GM21360 (cell line): ENCODE measurements at regions not wholly inside any gene's neighbourhood (a gene's known extent, or its start where the extent isn't known, plus 50 kb on each side); places are given as distances from the start of the nearest gene placed in this dataset.
A peak's percentile ranks its signal among the peaks of the same experiment; 100 is the strongest.
"Not testable (repeated sequence)": the region's sequence is repeated elsewhere in the genome, so short reads cannot be mapped to it uniquely, and the experiment has no call there.

Source experiments
- ATAC-seq: cut with Tn5 transposase; IDR thresholded peaks from one replicate; pipeline ENCODE4 v1.9.1; 2021; ENCODE audit warnings: mild to moderate bottlenecking, moderate library complexity; ENCODE audit not compliant: unreplicated experiment

DNA sequence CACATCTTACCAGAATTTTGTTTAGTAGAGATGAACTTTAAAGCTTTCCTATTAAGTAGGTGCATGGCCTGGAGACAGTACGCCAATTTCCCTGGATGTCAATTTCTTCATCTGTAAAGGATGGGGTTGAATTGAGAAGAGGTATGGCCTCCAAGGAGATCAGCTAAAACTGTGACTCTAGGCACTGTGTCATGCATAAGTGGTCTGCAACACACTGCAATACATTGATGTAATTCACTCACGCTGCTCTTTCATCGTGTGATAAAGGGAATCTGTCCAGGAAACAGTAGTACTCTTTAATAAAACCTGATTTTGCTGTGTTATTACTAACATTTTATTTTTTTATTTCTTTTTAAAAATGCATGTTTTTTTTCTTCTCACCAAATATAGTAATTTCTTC, 795.8 kb downstream of the DIAPH3 start:
- ATAC-seq, result no peak

DNA sequence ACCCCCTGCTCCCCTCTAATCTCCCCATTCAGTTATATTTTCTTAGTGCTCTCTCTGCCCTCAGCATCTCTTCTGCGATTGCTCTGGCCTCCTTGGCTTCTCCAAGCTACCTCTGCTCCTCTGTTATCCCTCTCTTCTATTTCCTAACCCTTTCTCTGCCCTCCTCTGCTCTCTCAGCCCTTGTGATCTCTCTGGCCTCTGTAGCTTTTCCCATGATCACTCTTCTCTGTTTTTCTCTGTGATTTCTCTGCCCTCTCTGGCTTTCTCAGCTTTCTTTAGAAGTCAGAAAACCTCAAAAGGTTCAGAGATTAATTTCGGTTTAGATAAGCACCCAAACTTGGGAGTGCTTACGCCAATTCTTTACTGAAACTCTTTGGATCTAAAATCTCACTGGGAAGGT, 795.0 kb downstream of the DIAPH3 start:
- no peak for ATAC-seq

DNA sequence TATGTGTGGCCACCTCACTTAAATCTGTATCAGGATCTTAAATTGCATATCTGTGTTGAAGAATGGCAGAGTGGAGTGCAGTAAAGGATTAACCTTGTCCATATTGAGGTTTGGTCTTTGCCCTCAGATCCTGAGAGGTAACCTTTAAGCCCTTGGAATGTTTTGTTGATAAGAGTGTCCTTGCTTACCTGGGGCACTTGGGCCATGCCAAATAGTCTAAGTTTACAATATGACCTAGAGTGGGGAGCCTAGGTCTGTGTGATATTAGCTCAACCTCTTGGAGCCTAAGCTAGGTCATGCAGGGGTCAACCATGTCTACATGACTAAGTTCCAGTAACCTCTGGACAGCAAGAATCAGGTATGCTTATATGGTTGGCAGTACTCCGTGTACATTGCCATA, 792.5 kb downstream of the DIAPH3 start:
- ATAC-seq, result no peak

DNA sequence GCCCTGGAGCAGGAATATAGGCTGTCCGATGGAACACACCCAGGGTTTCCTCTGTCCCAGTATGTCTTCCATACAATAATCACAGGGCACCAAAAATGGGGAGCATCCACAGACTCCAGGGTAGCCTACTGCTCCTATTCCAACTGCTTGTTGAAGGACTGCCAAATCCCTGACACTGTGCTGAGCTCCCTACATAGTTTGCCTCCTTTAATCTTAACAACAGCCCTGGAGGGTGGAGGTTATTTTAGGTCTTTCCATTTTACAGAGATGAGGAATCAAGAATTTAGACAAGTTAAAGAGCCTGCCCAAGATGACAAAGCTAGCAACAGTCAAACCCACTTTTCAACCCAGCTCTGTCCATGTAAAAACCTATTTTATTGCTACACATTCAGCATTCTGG, 790.4 kb downstream of the DIAPH3 start:
- ATAC-seq, result no peak

GRCh38 chr13:59374691-59375090, 789.0 kb downstream of the DIAPH3 start:
- ATAC-seq, result no peak

DNA sequence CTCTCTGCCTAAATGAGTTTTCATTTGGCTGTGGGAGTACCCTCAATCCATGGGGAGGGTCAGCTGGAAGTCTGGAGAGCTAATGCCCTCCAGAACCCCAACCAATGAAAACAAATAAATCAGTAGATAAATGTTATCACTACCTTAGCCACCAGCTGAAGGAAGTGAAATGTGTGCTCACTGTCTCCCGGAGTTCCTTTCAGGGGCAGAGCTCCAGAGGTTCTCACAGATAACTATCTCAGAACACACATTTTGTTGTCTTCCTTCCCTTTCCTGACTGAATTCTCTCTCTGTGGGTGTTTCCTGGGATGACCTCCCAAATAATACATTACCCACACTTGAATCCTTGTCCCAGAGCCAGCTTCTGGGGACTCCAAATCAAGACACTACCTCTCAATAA, 779.6 kb downstream of the DIAPH3 start:
- no peak for ATAC-seq

- ATAC-seq, result peak; percentile 97
Observed at GRCh38 chr13:59391696-59392095, 772.0 kb downstream of the DIAPH3 start.

GRCh38 chr13:59392328-59392727, 771.4 kb downstream of the DIAPH3 start:
- no peak for ATAC-seq

- ATAC-seq, result no peak
Observed at GRCh38 chr13:59394496-59394895, 769.2 kb downstream of the DIAPH3 start.

DNA sequence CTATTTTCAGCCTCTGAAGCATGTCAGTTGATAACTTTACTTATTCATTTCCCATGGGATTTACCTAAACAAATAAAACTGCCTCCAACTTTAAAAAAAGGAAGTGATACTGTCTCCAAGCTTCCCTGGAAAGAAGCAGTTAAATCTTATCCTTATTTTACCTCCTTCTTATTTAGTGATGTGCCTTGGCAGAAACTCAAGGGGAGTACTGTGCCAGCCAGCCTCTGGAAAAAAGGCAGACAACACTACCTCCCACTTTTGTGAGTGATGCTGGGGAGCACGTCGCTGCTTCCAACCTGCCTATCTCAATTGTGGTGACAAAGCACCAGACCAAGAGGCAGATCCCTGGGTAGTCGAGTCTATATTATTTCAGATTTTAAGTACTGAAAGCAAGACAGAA, 765.6 kb downstream of the DIAPH3 start:
- ATAC-seq, result no peak

DNA sequence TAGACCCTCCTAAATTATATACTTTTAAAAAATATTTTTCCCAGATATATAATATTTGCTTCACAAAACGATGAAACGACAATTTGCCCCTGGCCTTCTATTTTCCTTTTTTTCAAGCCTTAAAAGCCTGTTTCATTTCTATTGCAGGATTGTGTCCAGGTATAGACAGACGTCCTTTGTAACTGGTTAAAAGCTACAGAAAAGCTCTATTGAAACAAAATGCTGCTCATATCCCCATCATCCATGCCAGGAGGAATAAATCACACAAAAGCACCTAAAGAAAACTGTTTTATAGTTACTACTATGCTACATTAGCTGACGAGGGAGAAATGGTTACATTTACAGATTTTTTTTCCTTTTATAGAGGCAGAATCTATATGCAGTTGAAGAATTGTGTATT, 765.1 kb downstream of the DIAPH3 start:
- no peak for ATAC-seq

- ATAC-seq, result no peak
Observed at GRCh38 chr13:59399513-59399912, 764.2 kb downstream of the DIAPH3 start.

GRCh38 chr13:59404331-59404730, 759.4 kb downstream of the DIAPH3 start:
- no peak for ATAC-seq

DNA sequence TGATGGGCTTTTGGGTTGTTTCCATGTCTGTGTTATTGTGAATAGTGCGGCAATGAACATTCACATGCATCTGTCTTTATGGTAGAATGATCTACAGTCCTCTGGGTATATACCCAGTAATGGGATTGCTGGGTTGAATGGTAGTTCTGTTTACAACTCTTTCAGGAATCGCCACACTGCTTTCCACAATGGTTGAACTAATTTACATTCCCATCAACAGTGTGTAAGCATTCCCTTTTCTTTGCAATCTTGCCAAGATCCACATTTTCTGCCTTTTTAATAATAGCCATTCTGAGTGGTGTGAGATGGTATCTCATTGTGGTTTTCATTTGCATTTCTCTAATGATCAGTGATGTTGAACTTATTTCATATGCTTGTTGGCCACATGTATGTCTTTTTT, 756.5 kb downstream of the DIAPH3 start:
- ATAC-seq, result not testable (repeated sequence)

DNA sequence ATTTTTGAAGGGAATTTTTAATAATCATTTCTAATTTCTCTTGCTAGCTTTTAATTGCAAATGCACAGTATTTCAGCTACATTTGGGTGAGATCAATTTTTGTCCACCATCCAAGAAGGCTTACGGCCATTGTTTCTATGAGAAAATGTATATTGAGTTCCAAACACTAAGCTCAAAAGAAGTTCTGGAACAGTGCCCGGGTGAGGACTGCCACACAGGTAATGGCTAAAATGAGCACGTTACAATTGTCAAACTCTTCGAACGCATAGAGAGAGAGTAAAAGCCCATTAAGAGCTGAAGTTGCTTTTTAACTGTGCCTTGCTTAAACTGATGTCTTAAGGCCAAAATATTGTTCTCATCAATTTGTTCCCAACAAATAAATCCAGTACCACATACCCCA, 755.0 kb downstream of the DIAPH3 start:
- no peak for ATAC-seq

- no peak for ATAC-seq
Observed at GRCh38 chr13:59409211-59409610, 754.5 kb downstream of the DIAPH3 start.

GRCh38 chr13:59409634-59410200, 754.0 kb downstream of the DIAPH3 start:
- ATAC-seq, result no peak

- peak; percentile 92 for ATAC-seq
Observed at GRCh38 chr13:59413126-59413525, 750.6 kb downstream of the DIAPH3 start.

DNA sequence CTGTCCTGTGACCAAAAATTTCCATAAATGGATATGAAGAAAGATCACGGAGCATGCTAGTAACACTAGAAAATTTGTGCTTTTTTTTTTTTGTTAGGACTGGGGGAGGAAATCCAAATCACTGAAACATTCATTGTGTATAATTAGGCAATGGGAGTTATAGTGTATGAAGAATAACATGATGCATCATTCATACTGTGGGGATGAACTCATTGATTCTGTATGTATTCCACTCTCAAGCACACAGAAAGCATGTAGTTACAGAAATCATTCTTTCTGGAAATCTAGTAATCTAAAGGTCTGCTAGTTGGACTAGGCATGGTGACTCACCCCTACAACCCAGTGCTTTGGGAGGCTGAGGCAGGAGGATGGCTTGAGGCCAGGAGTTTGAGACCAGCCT, 749.7 kb downstream of the DIAPH3 start:
- no peak for ATAC-seq

GRCh38 chr13:59415498-59415897, 748.2 kb downstream of the DIAPH3 start:
- ATAC-seq, result no peak

- no peak for ATAC-seq
Observed at GRCh38 chr13:59416561-59416960, 747.2 kb downstream of the DIAPH3 start.

- ATAC-seq, result no peak
Observed at GRCh38 chr13:59422646-59423045, 741.1 kb downstream of the DIAPH3 start.

- no peak for ATAC-seq
Observed at GRCh38 chr13:59423708-59424340, 739.9 kb downstream of the DIAPH3 start.
